ENCODE measurements at regions not wholly inside any gene's neighbourhood (a gene's known extent, or its start where the extent isn't known, plus 50 kb on each side); places are given as distances from the start of the nearest gene placed in this dataset.

- TF ChIP-seq, protein P1, sequence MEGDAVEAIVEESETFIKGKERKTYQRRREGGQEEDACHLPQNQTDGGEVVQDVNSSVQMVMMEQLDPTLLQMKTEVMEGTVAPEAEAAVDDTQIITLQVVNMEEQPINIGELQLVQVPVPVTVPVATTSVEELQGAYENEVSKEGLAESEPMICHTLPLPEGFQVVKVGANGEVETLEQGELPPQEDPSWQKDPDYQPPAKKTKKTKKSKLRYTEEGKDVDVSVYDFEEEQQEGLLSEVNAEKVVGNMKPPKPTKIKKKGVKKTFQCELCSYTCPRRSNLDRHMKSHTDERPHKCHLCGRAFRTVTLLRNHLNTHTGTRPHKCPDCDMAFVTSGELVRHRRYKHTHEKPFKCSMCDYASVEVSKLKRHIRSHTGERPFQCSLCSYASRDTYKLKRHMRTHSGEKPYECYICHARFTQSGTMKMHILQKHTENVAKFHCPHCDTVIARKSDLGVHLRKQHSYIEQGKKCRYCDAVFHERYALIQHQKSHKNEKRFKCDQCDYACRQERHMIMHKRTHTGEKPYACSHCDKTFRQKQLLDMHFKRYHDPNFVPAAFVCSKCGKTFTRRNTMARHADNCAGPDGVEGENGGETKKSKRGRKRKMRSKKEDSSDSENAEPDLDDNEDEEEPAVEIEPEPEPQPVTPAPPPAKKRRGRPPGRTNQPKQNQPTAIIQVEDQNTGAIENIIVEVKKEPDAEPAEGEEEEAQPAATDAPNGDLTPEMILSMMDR (IDR thresholded peaks at IDR 0.05) = no peak
Measured at GRCh38 chr6:113600551-113601339, 256.4 kb upstream of the MARCKS start.

DNA sequence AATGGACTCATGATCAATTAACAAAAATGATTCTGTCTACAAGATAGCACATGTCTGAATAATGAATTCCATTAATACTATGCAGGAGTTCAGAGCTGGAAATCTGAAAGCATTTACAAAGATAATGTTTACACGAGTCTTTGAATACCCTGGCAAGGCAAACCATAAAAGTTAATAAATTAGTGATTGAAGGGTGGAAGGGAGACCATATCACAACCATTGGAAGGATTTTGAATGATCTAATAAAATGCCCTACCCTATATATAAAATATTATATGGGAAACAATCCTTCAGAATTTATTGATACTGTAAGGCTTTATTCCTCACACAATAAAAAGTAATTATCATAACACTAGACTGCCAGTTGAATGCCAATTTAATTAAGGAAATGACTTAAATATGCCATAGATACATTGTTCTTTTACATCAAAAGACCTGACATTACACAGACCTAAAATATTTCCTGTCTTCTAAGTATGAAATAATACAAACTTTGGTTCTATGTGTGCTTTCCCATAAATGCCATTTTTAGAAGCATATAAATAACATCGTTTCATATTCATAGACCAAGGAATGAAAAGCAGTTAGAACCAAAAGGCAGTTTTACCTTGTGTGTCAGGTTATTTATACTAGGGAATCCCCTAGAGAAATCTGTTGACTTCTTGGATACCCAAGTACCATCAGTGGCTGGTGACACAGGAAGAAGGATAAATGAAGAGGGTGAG, 249.2 kb upstream of the MARCKS start:
- TF ChIP-seq, protein P1 (IDR thresholded peaks at IDR 0.05) = no peak

GRCh38 chr6:113610377-113610988, 246.7 kb upstream of the MARCKS start:
- TF ChIP-seq, protein P1 (IDR thresholded peaks at IDR 0.05) = no peak

DNA sequence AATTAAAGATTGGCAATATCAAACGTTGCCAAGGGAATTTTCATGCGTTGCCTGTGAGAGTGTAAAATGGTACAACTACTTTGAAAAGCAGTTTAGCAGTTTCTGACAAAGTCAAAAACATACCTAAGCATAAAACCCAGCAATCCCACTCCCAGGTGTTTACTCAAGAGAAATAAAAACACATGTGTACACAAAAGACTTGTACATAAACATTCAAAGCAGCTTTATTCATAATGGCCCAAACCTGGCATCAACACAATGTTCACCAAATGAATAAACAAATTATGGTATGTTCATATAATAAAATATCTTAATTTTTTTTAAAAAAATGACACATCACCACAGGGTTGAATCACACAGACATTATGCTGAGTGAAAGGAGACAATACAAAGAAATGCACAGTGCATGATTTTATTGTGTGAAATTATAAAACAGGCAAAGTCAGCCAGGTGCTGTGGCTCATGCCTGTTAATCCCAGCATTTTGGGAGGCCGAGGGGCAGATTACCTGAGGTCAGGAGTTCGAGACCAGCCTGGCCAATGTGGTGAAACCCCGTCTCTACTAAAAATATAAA, 240.4 kb upstream of the MARCKS start:
- TF ChIP-seq, protein P1 (IDR thresholded peaks at IDR 0.05) = no peak

- TF ChIP-seq, protein P1 (IDR thresholded peaks at IDR 0.05) = no peak
Measured at GRCh38 chr6:113619077-113619476, 238.1 kb upstream of the MARCKS start.

GRCh38 chr6:113620386-113620785, 236.8 kb upstream of the MARCKS start:
- TF ChIP-seq, protein P1 (IDR thresholded peaks at IDR 0.05) = no peak

- TF ChIP-seq, protein P1 (IDR thresholded peaks at IDR 0.05) = no peak
Measured at GRCh38 chr6:113622254-113622653, 234.9 kb upstream of the MARCKS start.
